ENCODE measurements at regions not wholly inside any gene's neighbourhood (a gene's known extent, or its start where the extent isn't known, plus 50 kb on each side); places are given as distances from the start of the nearest gene placed in this dataset.

DNA sequence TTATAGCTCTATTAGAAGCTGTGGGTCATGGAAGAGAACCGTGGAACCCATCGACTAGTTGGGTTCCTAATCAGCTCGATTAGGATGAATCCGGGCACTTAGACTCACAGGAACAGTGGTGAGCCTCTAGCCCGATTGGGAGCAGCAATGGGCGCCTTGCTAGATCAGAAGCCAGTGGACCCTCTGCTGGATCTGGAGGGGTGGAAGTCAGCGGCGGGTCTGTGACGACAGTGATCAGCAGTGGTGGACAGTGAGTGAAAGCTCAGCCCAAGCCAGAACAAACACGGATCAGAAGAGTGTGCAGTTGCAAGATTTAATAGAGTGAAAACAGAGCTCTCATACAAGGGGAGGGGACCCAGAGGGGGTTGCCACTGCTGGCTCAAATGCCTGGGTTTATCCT, 1170.2 kb downstream of the OTOL1 start:
- peaks cover 10% of the 10 kb centered on the region for H3K9me3 Mint-ChIP-seq
- intact Hi-C loops (cut with DNase I, micrococcal nuclease), result no loop called here

DNA sequence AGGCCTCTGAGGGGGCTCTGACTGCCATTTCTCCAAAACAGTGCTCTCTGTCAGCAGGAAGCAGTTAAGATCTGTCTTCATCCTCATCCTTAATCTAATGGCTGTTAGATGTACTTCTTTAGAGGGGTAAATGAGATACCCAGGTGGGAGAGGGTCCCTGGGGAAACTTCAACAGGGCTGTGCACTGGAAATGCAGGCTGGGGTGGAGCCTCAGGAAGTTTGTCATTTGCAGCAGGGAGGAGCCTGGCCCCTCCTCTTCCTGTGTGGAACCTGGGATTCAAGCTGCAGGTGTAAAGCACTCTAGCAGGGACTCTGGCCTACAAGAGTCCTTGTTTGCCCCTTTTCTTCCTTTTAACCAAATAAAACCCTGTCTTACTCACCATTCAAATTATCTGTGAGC, 1173.6 kb downstream of the OTOL1 start:
- Histone ChIP-seq H3K9me3 (ENCODE audit: control insufficient read depth in 1 of 2, insufficient read depth in 1 of 2, low read length in 2 of 2) (peaks cover 0 to 6% of the 10 kb centered on the region in 2 experiments), H3K27me3 (ENCODE audit: control insufficient read depth in 1 of 2, insufficient read depth in 2 of 2, low read length in 2 of 2) (no peaks in the 10 kb centered on the region), H3K36me3 (ENCODE audit: insufficient read depth, low read length) (no peaks in the 10 kb centered on the region), H3K4me1 (ENCODE audit: insufficient read depth, low read length) (no peaks in the 10 kb centered on the region), H3K4me3 (ENCODE audit: low read length) (no peak overlapping the region), H3K27ac (ENCODE audit: low read depth in 1 of 2, low read length in 2 of 2) (no peak overlapping the region)
- Mint-ChIP-seq H3K27ac (no peak overlapping the region), H3K4me3 (no peak overlapping the region), H3K9me3 (peaks cover 6% of the 10 kb centered on the region), H3K36me3 (ENCODE audit: low read depth) (no peaks in the 10 kb centered on the region), H3K27me3 (no peaks in the 10 kb centered on the region), H3K4me1 (ENCODE audit: low read depth) (no peaks in the 10 kb centered on the region)
- ChIA-PET POLR2A (no interaction called here), CTCF (no interaction called here)
- intact Hi-C loops (cut with DNase I, micrococcal nuclease), result no loop called here
- DNase-seq, result no peak
- ATAC-seq (ENCODE audit: poor library complexity), result no peak
- TF ChIP-seq, protein P1, sequence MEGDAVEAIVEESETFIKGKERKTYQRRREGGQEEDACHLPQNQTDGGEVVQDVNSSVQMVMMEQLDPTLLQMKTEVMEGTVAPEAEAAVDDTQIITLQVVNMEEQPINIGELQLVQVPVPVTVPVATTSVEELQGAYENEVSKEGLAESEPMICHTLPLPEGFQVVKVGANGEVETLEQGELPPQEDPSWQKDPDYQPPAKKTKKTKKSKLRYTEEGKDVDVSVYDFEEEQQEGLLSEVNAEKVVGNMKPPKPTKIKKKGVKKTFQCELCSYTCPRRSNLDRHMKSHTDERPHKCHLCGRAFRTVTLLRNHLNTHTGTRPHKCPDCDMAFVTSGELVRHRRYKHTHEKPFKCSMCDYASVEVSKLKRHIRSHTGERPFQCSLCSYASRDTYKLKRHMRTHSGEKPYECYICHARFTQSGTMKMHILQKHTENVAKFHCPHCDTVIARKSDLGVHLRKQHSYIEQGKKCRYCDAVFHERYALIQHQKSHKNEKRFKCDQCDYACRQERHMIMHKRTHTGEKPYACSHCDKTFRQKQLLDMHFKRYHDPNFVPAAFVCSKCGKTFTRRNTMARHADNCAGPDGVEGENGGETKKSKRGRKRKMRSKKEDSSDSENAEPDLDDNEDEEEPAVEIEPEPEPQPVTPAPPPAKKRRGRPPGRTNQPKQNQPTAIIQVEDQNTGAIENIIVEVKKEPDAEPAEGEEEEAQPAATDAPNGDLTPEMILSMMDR (IDR thresholded peaks at IDR 0.05), result no peak

More for the DNA sequence above, 1170.2 kb downstream of the OTOL1 start:
- ATAC-seq (ENCODE audit: poor library complexity), result no peak
- POLR2A ChIA-PET, result no interaction called here
- no peaks in the 10 kb centered on the region for H3K36me3 Mint-ChIP-seq (ENCODE audit: low read depth)
- H3K27ac Mint-ChIP-seq, result no peak overlapping the region
- no peaks in the 10 kb centered on the region for H3K36me3 ChIP-seq (ENCODE audit: insufficient read depth, low read length)
- no peaks in the 10 kb centered on the region for H3K27me3 ChIP-seq (ENCODE audit: control insufficient read depth in 1 of 2, insufficient read depth in 2 of 2, low read length in 2 of 2)
- H3K4me3 Mint-ChIP-seq, result no peak overlapping the region
- no peak for DNase-seq
- no peak overlapping the region for H3K4me3 ChIP-seq (ENCODE audit: low read length)
- no peak overlapping the region for H3K27ac ChIP-seq (ENCODE audit: low read depth in 1 of 2, low read length in 2 of 2)
- no peaks in the 10 kb centered on the region for H3K4me1 ChIP-seq (ENCODE audit: insufficient read depth, low read length)
- H3K27me3 Mint-ChIP-seq, result no peaks in the 10 kb centered on the region
- TF ChIP-seq, protein P1 (IDR thresholded peaks at IDR 0.05), result no peak
- CTCF ChIA-PET, result no interaction called here
- no peaks in the 10 kb centered on the region for H3K4me1 Mint-ChIP-seq (ENCODE audit: low read depth)
- peaks cover 0 to 7% of the 10 kb centered on the region in 2 experiments for H3K9me3 ChIP-seq (ENCODE audit: control insufficient read depth in 1 of 2, insufficient read depth in 1 of 2, low read length in 2 of 2)

DNA sequence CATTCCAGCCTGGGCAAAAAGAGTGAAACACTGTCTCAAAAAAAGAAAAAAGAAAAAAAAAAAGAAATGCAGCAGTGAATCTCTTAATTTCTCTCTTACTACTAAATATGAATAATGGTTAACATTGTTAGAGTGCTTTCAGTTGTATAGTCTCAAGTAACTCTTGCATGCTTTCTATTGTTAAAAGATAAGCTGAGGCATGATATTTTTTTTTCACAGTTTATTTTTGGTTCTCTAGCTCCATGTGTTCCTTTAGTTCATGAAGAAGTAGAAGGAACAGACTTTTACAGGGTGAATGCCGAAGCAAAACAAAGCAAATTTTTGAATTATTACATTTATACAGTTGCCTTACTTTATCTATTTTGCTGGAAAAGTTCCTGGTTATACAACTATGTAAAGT, 1180.9 kb downstream of the OTOL1 start:
- H3K9me3 ChIP-seq (ENCODE audit: control insufficient read depth in 1 of 2, insufficient read depth in 1 of 2, low read length in 2 of 2), result peaks cover 0 to 3% of the 10 kb centered on the region in 2 experiments
- Mint-ChIP-seq H3K4me1 (ENCODE audit: low read depth) (no peaks in the 10 kb centered on the region), H3K36me3 (ENCODE audit: low read depth) (no peaks in the 10 kb centered on the region), H3K4me3 (no peak overlapping the region), H3K9me3 (no peaks in the 10 kb centered on the region), H3K27ac (no peak overlapping the region), H3K27me3 (no peaks in the 10 kb centered on the region)
- TF ChIP-seq, protein P1 (IDR thresholded peaks at IDR 0.05), result no peak
- H3K4me3 ChIP-seq (ENCODE audit: low read length), result no peak overlapping the region
- no peaks in the 10 kb centered on the region for H3K4me1 ChIP-seq (ENCODE audit: insufficient read depth, low read length)
- no peaks in the 10 kb centered on the region for H3K27me3 ChIP-seq (ENCODE audit: control insufficient read depth in 1 of 2, insufficient read depth in 2 of 2, low read length in 2 of 2)
- ChIA-PET CTCF (interaction anchor here (0.6 kb wide), 1 partner anchor 412 kb away, joined by 3 read pairs; no protein-coding TSS in a partner anchor), POLR2A (no interaction called here)
- no peak for DNase-seq
- no peak for ATAC-seq (ENCODE audit: poor library complexity)
- no peaks in the 10 kb centered on the region for H3K36me3 ChIP-seq (ENCODE audit: insufficient read depth, low read length)
- no peak overlapping the region for H3K27ac ChIP-seq (ENCODE audit: low read depth in 1 of 2, low read length in 2 of 2)
- intact Hi-C loops (cut with DNase I, micrococcal nuclease), result no loop called here

Measured in CD4-positive, alpha-beta T cell (primary cell).